ENCODE measurements at regions not wholly inside any gene's neighbourhood (a gene's known extent, or its start where the extent isn't known, plus 50 kb on each side); places are given as distances from the start of the nearest gene placed in this dataset.

- TF ChIP-seq MAX (IDR thresholded peaks at IDR 0.05) (no peak), RAD21 (IDR thresholded peaks at IDR 0.05; ENCODE audit: low read depth) (no peak), REST (IDR thresholded peaks at IDR 0.05; ENCODE audit: low read depth) (no peak), YY1 (IDR thresholded peaks at IDR 0.05; ENCODE audit: low read depth) (no peak), EGR1 (IDR thresholded peaks at IDR 0.05) (no peak), EP300 (IDR thresholded peaks at IDR 0.05; ENCODE audit: borderline replicate concordance) (no peak), TCF12 (IDR thresholded peaks at IDR 0.05; ENCODE audit: low read depth) (no peak), CREB1 (IDR thresholded peaks at IDR 0.05; ENCODE audit: low read depth) (no peak), TAF1 (IDR thresholded peaks at IDR 0.05; ENCODE audit: low read depth) (no peak), USF1 (IDR thresholded peaks at IDR 0.05) (no peak), CEBPB (IDR thresholded peaks at IDR 0.05) (no peak), FOXM1 (IDR thresholded peaks at IDR 0.05; ENCODE audit: borderline replicate concordance, low read depth) (no peak)
Measured at GRCh38 chr9:102044133-102044532, 305.7 kb upstream of the GRIN3A start.

All from Ishikawa (cell line).